ENCODE measurements at regions not wholly inside any gene's neighbourhood (a gene's known extent, or its start where the extent isn't known, plus 50 kb on each side); places are given as distances from the start of the nearest gene placed in this dataset.

DNA sequence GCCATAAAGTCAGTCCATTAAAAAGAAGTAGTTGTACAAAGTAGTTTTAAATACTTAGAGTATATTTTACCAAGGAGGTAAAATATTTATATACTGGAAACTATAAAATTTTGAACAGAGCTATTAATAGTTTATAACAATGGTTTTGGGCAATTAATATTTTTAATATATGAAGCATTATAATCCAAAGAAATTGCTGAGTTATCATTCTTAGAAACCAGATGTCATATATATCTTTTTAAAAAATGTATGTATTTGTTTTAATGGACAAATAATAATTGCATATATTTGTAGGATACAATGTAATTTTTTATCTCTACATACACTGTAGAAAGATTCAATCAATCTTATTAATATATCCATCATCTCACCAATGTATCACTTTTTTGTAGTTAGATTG, 207.8 kb downstream of the CXXC4 start:
- TF ChIP-seq, protein P1, sequence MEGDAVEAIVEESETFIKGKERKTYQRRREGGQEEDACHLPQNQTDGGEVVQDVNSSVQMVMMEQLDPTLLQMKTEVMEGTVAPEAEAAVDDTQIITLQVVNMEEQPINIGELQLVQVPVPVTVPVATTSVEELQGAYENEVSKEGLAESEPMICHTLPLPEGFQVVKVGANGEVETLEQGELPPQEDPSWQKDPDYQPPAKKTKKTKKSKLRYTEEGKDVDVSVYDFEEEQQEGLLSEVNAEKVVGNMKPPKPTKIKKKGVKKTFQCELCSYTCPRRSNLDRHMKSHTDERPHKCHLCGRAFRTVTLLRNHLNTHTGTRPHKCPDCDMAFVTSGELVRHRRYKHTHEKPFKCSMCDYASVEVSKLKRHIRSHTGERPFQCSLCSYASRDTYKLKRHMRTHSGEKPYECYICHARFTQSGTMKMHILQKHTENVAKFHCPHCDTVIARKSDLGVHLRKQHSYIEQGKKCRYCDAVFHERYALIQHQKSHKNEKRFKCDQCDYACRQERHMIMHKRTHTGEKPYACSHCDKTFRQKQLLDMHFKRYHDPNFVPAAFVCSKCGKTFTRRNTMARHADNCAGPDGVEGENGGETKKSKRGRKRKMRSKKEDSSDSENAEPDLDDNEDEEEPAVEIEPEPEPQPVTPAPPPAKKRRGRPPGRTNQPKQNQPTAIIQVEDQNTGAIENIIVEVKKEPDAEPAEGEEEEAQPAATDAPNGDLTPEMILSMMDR (IDR thresholded peaks at IDR 0.05): no peak
- no peak for TF ChIP-seq POLR2A (IDR thresholded peaks at IDR 0.05)
